ENCODE measurements at regions not wholly inside any gene's neighbourhood (a gene's known extent, or its start where the extent isn't known, plus 50 kb on each side); places are given as distances from the start of the nearest gene placed in this dataset.

GRCh38 chr2:133651861-133652260, 83.6 kb upstream of the NCKAP5 start:
- Histone ChIP-seq H3K4me1 (peaks cover 0 to 2% of the 10 kb centered on the region in 2 donors), H3K27ac (no peak overlapping the region), H3K4me3 (no peak overlapping the region), H3K27me3 (no peaks in the 10 kb centered on the region), H3K9me3 (no peaks in the 10 kb centered on the region), H3K36me3 (no peaks in the 10 kb centered on the region)
- intact Hi-C loops (cut with DNase I) = no loop called here
- no peak for DNase-seq (ENCODE audit: low spot score in 2 of 2)
- TF ChIP-seq CTCF (IDR thresholded peaks at IDR 0.05) = no peak

- intact Hi-C loops (cut with DNase I) = no loop called here
Observed at GRCh38 chr2:133652398-133652797, 84.1 kb upstream of the NCKAP5 start.

GRCh38 chr2:133653056-133653455, 84.8 kb upstream of the NCKAP5 start:
- Histone ChIP-seq H3K27me3 (no peaks in the 10 kb centered on the region), H3K27ac (no peak overlapping the region), H3K4me1 (peaks cover 0 to 2% of the 10 kb centered on the region in 2 donors), H3K4me3 (no peak overlapping the region), H3K36me3 (no peaks in the 10 kb centered on the region), H3K9me3 (no peaks in the 10 kb centered on the region)
- intact Hi-C loops (cut with DNase I) = no loop called here
- TF ChIP-seq CTCF (IDR thresholded peaks at IDR 0.05) = no peak
- DNase-seq (ENCODE audit: low spot score in 2 of 2) = no peak

More at GRCh38 chr2:133652398-133652797, 84.1 kb upstream of the NCKAP5 start:
- H3K4me1 ChIP-seq = peaks cover 0 to 2% of the 10 kb centered on the region in 2 donors
- TF ChIP-seq CTCF (IDR thresholded peaks at IDR 0.05) = no peak
- no peaks in the 10 kb centered on the region for H3K36me3 ChIP-seq
- no peaks in the 10 kb centered on the region for H3K9me3 ChIP-seq
- H3K4me3 ChIP-seq = no peak overlapping the region
- no peak overlapping the region for H3K27ac ChIP-seq
- H3K27me3 ChIP-seq = no peaks in the 10 kb centered on the region
- no peak for DNase-seq (ENCODE audit: low spot score in 2 of 2)

- no peak for DNase-seq (ENCODE audit: low spot score in 2 of 2)
- intact Hi-C loops (cut with DNase I) = no loop called here
- TF ChIP-seq CTCF (IDR thresholded peaks at IDR 0.05) = no peak
Observed at GRCh38 chr2:133654949-133655348, 86.7 kb upstream of the NCKAP5 start.

GRCh38 chr2:133655610-133656009, 87.3 kb upstream of the NCKAP5 start:
- no peaks in the 10 kb centered on the region for H3K36me3 ChIP-seq
- H3K27me3 ChIP-seq = no peaks in the 10 kb centered on the region
- intact Hi-C loops (cut with DNase I) = no loop called here

More at GRCh38 chr2:133654949-133655348, 86.7 kb upstream of the NCKAP5 start:
- Histone ChIP-seq H3K4me1 (peaks cover 0 to 2% of the 10 kb centered on the region in 2 donors), H3K27me3 (no peaks in the 10 kb centered on the region), H3K4me3 (no peak overlapping the region), H3K27ac (no peak overlapping the region), H3K36me3 (no peaks in the 10 kb centered on the region), H3K9me3 (no peaks in the 10 kb centered on the region)

More at GRCh38 chr2:133655610-133656009, 87.3 kb upstream of the NCKAP5 start:
- no peak for DNase-seq (ENCODE audit: low spot score in 2 of 2)
- H3K27ac ChIP-seq = no peak overlapping the region
- no peaks in the 10 kb centered on the region for H3K9me3 ChIP-seq
- TF ChIP-seq CTCF (IDR thresholded peaks at IDR 0.05) = no peak
- H3K4me3 ChIP-seq = no peak overlapping the region
- H3K4me1 ChIP-seq = peaks cover 0 to 2% of the 10 kb centered on the region in 2 donors
